T-helper 2 cell (primary cell): ENCODE measurements at regions not wholly inside any gene's neighbourhood (a gene's known extent, or its start where the extent isn't known, plus 50 kb on each side); places are given as distances from the start of the nearest gene placed in this dataset.

Experiments used
- DNase-seq, 5 experiments: peaks; one replicate each; pipeline versions ENCODE4 v3.0.0 to v3.0.0-alpha.2; 2012 to 2022

DNA sequence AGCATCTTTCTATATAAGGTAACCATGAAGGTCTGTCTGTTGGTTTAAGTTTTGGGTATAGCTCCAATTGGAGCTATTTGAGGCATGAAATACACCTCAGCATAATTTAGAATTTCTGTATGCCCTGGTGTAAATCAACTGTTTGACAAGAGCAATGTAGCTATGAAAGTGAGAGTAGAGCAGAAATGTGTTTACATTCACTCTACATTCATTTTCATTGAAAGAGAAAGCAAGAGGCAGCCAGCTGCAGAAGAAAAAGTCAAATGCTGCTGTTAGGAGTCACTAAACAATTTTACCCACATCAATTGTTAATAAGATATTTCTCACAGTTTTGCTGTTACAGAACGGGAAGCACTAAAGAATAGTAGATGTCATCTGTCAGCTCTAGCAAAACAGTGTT is 252.5 kb downstream of the SLC6A15 start:
- DNase-seq, result no peak

DNA sequence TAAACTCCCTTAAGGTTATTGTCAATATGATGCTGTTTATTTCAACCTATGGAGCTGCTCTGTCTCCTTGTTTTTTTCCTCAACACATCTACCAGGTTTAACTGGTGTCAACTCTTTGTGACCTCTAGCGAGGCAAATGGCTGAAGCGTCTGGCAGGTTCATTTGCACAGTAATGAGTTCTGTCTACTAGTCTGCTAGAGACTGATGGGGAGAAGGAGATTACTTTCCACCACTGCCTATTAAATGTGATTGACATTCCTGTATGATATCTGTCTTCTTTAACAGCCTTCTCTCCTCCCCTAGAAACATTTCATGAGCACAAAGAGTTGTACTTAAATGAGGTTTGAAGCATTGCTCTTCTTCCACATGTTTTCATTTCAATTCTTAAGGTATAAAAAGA is 253.7 kb downstream of the SLC6A15 start:
- DNase-seq, result no peak

- no peak for DNase-seq
These were observed 255.9 kb downstream of the SLC6A15 start for GRCh38 chr12:84656705-84657104.

GRCh38 chr12:84653482-84653881 is 259.1 kb downstream of the SLC6A15 start:
- no peak for DNase-seq

DNA sequence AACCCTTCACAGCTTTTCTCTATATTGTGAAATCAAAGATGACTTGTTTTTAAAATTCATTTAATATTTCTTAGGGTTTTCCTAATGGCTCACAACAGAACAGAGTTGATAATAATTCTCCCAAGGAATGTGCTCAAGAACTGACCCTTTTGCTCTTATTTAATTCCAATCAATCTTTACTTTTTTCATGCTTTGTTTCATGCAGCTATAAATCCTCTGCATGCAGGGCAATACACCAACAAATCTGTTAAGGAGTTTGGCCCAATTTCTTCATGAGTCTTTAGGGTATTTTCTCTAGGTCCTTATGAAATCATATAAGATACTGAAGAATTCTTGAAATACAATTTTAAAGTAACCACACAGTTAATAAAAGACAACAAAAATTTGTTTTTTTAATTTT is 264.2 kb downstream of the SLC6A15 start:
- DNase-seq, result no peak

DNA sequence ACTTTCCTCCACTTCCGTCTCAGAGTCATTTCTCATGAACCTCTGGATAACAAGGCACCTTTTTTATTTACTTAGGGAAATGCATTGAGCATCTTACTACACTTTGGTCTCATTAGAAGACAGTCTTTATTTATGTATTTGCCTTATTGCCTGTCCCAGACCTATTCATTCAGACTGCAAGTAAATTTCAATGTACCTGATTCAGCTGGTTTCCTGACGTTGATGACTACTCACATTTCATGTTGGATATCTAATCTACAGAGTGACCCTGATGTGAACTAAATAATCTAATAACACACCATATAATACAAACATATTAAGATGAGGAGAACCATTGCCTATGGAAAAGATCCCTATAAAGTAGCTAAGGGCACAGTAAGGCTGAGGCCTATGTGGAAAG is 267.7 kb downstream of the SLC6A15 start:
- no peak for DNase-seq

GRCh38 chr12:84643993-84644392 is 268.6 kb downstream of the SLC6A15 start:
- DNase-seq, result no peak

DNA sequence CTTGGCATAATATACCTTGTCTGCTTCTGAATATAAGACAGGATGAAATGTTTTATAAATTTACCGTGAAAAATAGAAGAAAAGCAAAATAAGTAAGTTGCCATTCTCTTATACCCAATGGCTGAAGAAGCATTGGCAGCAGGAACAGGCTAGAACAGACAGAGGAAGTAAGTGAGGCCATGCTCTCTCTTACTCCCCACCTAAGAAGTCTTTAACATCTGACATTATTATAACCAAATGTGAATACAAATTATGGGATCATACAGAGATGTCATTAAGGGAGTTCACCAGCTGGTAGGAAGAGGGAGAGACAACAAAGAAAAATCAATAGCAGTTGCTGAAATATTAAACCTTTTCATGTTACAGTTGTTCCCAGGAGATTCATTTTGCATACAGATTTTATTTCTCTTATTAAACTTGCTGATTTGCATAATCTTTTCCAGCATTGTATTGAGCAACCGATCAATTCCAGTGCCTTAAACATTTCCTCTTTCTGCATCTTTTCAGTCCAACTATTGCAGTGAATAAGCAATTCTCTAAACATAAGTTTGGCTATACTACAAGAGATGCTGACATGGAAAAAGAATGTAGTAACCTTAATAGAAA is 270.6 kb downstream of the SLC6A15 start:
- no peak for DNase-seq

GRCh38 chr12:84638811-84639368 is 273.7 kb downstream of the SLC6A15 start:
- no peak for DNase-seq

DNA sequence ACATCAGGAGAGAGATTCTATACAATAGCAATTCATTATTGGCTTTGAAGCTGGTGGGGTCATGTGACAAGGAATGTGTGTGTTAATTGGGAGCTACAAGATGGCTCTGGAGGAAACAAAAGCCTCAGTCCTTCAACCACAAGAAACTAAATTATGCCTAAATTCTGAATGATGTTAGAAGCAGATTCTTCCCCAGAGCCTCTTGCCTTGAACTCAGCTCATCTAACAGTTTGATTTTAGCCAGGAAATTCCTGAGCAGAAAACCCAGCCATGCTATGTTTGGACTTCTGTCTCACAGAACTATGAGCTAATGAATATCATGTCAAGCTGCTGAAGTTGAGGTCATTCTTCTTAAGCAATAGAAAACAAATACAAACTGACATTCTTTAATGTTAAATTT is 274.7 kb downstream of the SLC6A15 start:
- no peak for DNase-seq

DNA sequence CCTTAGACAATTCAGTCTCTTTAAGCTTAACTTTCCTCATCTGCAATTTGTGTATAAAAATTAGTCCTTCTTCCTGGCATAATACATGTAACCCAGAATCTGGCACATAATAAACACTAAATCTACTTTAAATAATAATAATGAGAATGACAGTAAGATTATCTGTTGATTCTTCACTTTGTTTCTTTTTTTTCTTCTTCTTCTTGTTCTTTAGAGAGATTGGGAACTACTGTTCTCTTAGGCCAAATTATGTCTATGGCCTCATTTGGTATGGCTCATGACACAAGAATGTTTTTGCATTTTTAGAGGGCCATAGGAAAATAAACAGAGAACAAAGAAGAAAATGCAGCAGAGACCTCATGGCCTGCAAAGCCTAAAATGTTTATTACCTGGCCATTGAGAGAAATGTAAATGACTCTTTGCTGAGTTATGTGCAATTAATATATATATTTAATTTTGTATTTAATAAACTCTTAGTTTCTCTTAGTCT is 275.8 kb downstream of the SLC6A15 start:
- DNase-seq, result no peak

DNA sequence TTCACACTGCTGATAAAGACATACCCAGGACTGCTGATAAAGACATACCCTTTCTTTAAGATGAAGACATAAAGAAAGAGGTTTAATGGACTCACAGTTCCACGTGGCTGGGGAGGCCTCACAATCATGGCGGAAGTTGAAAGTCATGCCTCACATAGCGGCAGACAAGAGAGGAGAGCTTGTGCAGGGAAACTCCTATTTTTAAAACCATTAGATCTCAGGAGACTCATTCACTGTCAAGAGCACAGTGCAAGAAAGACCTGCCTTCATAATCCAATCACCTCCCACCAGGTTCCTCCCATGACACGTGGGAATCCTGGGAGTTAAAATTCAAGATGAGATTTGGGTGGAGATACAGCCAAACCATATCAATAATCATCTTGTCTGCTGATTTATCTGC is 278.1 kb downstream of the SLC6A15 start:
- DNase-seq, result no peak

- DNase-seq, result no peak
These were observed 280.0 kb downstream of the SLC6A15 start for GRCh38 chr12:84632556-84632955.

DNA sequence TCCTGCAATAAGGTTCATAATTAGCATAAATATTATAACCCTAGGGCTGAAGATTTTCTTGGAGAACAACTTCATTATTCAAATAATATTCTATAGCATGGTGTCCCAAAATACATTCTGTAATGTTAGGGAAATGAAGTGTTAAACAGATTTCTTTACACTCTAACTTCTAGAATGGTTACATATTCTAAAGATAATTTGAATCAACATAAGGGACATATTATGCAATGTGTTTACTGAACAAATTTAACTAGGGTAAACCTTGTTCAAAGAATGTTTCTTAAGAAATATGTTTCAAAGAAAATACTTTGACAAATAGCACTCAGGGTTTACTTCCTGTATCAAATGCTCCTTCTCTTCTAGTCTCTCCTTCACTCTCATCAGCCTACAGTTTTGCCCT is 281.6 kb downstream of the SLC6A15 start:
- DNase-seq, result no peak

DNA sequence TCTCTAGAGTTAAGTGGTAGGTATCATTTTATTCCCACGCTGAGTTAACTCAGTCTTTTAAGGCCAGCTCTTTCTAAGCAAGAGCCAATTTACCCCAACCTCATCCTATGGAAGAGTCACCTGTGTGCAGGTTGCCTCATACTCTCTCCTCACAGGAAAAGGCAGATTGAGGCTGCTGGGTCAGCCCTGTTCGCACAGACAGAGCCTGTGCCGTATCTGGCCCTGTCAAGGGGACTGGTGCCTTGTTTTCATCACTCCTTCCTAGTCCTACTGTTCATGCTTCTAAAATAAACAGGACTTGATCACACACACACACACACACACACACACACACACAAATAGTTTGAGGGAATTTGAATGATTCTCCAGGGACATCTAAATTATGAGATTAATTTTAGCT is 285.0 kb downstream of the SLC6A15 start:
- no peak for DNase-seq

- no peak for DNase-seq
These were observed 288.0 kb downstream of the SLC6A15 start for GRCh38 chr12:84624601-84625000.

GRCh38 chr12:84619053-84619571 is 293.5 kb downstream of the SLC6A15 start:
- no peak for DNase-seq

DNA sequence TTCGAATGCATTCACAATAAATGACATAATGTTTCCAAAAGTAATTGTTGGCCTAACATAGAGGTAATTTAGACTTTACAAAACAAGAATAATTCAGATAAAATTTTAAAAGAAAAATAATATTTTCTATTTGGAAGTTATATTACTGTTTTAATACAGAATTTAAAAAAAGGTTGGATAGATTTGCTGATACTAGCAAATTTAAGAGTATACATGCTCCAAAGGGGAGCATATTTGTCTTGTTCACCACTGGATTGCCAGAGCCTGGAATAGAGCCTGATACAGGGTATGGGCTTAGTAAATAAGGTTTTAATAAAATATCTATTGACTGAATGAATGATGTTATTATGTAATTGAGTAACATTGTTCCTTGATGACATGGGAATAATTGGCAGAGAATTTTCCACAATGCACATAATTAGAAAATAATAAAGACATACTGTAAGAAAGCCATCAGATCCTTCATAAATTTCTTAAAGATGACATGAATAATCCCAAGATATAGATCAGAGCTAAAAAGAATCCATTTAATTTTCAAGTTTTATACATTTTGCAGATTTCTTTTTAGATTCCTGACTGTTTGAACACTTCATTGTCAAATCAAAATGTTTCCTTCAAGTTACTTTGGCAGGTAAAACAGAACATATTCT is 305.3 kb downstream of the SLC6A15 start:
- no peak for DNase-seq

GRCh38 chr12:84605983-84606382 is 306.6 kb downstream of the SLC6A15 start:
- DNase-seq, result no peak

DNA sequence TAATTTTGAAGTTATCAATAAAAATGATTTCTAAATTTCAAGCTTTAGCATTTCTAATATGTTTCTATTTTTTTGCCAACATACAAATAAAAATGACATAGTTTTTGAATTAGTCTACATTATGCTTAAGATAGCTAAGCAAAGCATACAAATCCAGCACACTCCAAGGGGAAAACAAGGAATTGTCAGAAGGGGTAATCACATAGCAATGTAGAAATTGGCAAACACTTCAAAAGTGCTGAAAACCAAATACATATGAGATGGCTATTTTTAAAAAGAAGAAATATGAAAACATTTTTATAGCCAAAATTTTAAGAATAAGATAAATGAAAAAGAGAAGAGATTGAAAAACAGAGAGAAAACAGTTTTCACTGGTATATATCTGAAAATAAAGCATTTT is 308.0 kb downstream of the SLC6A15 start:
- DNase-seq, result no peak

DNA sequence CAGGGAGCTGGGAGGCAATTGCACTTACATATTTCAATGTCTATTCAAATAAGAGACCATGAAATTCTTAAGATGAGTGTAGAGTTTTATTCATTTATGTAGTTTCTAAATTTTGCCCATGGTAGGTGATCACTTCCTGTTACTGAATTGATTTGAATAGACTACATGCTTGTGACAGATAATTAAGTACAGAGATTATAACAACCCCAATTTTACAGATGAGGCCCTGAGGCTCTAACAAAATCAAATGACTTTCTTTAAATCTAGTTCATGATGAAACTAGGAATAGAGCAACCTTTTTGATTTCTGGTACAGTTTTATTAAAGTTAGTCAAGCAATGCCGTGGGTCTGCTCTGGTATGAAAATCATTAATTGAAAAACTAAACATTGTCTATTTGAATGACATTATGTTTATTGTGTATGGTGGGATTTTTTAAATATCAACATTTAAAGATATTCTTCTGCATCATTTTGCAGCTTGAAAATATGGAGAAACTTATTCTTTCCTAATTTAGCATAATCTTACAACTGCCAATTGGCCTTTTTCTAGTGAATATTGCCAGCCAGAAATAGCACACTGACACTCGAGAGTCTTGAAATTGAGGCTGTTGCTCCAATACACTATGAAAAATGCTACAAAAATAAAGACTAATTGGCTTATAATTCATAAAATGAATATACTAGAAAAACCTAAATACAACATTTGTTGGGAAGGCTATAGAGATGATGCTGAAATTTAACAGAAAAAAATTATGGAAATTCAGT is 308.9 kb downstream of the SLC6A15 start:
- DNase-seq, result no peak

- DNase-seq, result no peak
These were observed 311.1 kb downstream of the SLC6A15 start for GRCh38 chr12:84601483-84601882.

GRCh38 chr12:84599539-84599938 is 313.1 kb downstream of the SLC6A15 start:
- no peak for DNase-seq
